ENCODE measurements at regions not wholly inside any gene's neighbourhood (a gene's known extent, or its start where the extent isn't known, plus 50 kb on each side); places are given as distances from the start of the nearest gene placed in this dataset.
"Not testable (repeated sequence)": the region's sequence is repeated elsewhere in the genome, so short reads cannot be mapped to it uniquely, and the experiment has no call there.

DNA sequence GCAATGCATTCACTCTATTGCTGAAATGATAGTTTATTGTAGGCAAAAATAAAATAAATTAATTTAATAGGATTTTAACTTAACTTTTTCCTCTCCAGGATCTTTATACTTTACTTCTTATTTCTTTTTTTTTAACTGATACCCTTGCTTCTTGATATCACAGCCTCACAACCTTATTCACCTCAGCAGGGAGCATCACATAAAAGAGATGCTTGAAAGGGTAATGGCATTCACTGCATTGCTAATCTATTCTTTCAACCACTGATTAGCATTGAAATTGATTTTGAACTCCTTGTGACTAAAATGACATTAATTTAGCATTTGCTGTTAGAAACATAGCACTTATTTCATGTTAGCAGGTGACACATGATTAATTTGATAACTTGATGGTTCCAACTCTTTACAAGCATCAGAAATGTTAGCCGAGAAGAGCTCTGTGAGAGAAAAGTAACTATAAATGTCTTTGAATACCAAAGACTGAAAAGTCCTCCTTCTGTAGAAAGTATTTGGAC, 689.5 kb upstream of the MGAT4C start:
- TF ChIP-seq, protein P1, sequence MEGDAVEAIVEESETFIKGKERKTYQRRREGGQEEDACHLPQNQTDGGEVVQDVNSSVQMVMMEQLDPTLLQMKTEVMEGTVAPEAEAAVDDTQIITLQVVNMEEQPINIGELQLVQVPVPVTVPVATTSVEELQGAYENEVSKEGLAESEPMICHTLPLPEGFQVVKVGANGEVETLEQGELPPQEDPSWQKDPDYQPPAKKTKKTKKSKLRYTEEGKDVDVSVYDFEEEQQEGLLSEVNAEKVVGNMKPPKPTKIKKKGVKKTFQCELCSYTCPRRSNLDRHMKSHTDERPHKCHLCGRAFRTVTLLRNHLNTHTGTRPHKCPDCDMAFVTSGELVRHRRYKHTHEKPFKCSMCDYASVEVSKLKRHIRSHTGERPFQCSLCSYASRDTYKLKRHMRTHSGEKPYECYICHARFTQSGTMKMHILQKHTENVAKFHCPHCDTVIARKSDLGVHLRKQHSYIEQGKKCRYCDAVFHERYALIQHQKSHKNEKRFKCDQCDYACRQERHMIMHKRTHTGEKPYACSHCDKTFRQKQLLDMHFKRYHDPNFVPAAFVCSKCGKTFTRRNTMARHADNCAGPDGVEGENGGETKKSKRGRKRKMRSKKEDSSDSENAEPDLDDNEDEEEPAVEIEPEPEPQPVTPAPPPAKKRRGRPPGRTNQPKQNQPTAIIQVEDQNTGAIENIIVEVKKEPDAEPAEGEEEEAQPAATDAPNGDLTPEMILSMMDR (IDR thresholded peaks at IDR 0.05; ENCODE audit: borderline replicate concordance, insufficient read depth, low read depth, low read length): no peak
- H3K4me3 ChIP-seq (ENCODE audit: low read depth, low read length): no peak overlapping the region

DNA sequence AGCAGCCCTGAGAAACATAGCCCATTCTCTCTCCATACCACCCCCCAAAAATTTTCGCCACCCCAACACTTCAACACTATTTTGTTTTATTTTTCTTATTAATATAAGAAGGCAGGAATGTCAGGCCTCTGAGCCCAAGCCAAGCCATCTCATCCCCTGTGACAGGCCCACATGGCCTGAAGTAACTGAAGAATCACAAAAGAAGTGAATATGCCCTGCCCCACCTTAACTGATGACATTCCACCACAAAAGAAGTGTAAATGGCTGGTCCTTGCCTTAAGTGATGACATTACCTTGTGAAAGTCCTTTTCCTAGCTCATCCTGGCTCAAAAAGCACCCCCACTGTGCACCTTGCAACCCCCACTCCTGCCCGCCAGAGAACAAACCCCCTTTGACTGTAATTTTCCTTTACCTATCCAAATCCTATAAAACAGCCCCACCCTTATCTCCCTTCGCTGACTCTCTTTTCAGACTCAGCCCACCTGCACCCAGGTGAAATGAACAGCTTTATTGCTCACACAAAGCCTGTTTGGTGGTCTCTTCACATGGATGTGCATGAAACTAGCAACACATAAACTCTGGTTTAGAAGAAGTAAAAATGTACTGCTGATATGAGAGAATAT, 688.1 kb upstream of the MGAT4C start:
- not testable (repeated sequence) for H3K4me3 ChIP-seq (ENCODE audit: low read depth, low read length)

DNA sequence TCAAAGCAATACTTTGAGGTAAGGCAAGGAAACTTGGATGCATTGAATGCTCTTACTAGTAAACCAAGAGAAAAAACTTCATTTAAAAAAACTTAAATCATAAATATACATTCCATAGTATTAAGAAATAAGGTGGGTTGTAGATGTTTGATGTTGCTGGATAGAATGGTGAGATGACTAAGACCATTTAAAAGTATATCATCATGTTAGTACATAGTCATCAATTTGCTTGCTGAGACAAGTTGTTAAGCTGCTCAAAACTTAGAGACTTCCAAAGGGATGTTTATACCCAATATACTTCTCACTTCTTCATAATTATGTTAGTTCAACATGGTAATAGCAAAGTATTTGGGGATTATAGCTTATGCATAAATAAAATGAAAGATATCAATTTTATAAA, 675.5 kb upstream of the MGAT4C start:
- H3K4me3 ChIP-seq (ENCODE audit: low read depth, low read length): no peak overlapping the region
- TF ChIP-seq, protein P1 (IDR thresholded peaks at IDR 0.05; ENCODE audit: borderline replicate concordance, insufficient read depth, low read depth, low read length): no peak

DNA sequence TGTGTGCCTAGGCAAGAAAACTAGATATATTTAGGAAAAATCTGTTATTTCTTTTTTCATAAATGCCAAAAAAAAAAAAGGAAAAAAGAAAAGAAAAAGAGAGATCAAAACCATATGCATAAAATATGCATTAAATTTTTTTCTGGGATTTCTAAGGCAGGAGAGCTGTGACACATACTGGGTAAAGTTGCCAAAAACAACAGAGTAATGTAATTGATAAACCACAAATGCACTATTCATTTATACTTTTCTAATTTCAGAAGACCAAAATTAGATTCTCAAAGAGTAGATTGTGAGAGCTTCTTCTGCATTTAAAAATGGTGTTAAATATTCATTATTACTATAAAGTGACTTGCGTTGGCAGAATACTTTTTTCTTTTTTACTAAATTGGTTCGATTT, 673.8 kb upstream of the MGAT4C start:
- TF ChIP-seq, protein P1 (IDR thresholded peaks at IDR 0.05; ENCODE audit: borderline replicate concordance, insufficient read depth, low read depth, low read length): no peak
- no peak overlapping the region for H3K4me3 ChIP-seq (ENCODE audit: low read depth, low read length)

DNA sequence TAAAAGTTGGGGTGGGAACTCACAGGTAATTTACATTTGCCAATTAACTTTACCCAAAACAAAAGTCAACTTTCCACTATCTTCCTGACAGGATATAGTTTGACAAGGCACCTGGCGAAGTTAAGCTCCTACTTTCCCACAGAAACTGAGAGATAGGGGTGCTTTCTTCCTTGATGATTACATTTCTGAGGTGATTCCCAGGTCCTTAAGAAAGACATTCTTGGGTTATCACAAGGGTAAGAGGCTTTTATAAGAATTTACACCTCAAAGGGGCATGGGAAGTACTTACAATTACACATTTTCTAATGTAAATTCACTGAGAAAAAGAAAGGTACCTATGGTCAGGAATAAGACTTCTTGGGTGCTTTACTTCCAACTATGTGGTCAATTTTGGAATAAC, 660.9 kb upstream of the MGAT4C start:
- TF ChIP-seq, protein P1 (IDR thresholded peaks at IDR 0.05; ENCODE audit: borderline replicate concordance, insufficient read depth, low read depth, low read length): no peak

DNA sequence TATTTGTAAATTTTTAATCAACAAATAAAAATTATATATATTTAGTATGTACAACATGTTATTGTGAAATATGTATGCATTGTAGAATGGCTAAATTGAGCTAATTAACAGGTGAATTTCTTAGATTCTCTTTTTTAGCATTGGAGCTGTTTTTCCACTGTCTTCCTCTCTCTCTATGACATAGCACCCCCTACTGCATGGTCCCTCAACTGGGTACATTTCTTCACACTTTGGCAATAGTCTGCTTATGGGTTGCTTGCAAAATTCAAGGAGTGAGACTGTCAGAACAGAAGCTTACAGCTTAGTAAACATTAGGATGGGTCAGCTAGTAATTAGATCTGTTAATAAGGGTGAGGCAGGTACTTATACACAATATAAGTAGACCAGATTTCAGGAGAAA, 658.5 kb upstream of the MGAT4C start:
- TF ChIP-seq, protein P1 (IDR thresholded peaks at IDR 0.05; ENCODE audit: borderline replicate concordance, insufficient read depth, low read depth, low read length): no peak
- no peak overlapping the region for H3K4me3 ChIP-seq (ENCODE audit: low read depth, low read length)

More for the DNA sequence above, 660.9 kb upstream of the MGAT4C start:
- no peak overlapping the region for H3K4me3 ChIP-seq (ENCODE audit: low read depth, low read length)

DNA sequence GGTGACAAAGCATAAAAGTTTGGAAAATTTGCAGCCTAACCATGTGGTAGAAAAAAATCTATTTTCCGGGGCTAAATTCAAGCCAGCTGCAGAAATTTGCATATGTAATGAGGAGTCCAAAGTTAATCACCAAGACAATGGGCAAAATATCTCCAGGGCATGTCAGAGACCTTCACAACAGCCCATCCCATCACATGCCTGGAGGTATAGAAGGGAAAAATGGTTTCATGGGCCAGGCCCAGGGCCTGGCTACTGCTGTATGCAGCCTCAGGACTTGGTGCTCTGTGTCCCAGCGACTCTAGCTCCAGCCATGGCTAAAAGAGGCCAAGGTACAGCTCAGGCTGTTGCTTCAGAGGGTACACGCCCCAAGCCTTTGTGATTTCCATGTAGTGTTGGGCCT, 655.8 kb upstream of the MGAT4C start:
- TF ChIP-seq, protein P1 (IDR thresholded peaks at IDR 0.05; ENCODE audit: borderline replicate concordance, insufficient read depth, low read depth, low read length): no peak
- no peak overlapping the region for H3K4me3 ChIP-seq (ENCODE audit: low read depth, low read length)

Measured in GM12875 (cell line).